ENCODE measurements at regions not wholly inside any gene's neighbourhood (a gene's known extent, or its start where the extent isn't known, plus 50 kb on each side); places are given as distances from the start of the nearest gene placed in this dataset.

DNA sequence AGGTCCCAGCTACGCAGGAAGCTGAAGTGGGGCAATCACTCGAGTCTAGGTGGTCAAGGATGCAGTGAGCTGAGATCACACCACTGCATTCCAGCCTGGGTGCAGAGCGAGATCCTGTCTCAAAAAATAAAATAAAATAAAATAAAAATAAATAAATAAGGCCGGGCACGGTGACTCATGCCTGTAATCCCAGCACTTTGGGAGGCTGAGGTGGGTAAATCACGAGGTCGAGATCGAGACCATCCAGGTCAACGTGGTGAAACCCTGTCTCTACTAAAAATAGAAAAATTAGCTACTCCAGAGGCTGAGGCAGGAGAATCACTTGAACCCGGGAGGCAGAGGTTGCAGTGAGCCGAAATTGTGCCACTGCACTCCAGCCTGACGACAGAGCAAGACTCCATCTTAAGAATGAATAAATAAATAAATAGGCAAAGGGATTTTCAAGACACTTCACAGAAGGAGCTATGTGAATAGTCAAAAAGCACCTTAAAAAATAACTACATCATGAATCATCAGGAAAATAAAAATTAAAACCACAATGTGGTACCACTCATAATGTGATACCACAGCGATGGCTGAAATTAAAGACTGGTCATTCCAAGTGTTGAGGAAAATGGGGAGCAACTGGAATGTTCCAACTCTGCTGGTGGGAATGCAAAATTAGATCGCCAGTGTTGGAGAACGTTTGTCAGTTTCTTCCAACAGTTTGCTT is 92.9 kb upstream of the TBX3 start:
- Mint-ChIP-seq H3K4me1 (ENCODE audit: low read depth, unreplicated experiment) (no peaks in the 10 kb centered on the region), H3K27me3 (ENCODE audit: unreplicated experiment) (no peaks in the 10 kb centered on the region), H3K36me3 (ENCODE audit: insufficient read depth, unreplicated experiment) (no peaks in the 10 kb centered on the region), H3K27ac (ENCODE audit: unreplicated experiment) (no peak overlapping the region), H3K9me3 (ENCODE audit: low read depth, unreplicated experiment) (peaks cover 17% of the 10 kb centered on the region), H3K4me3 (ENCODE audit: low read depth, unreplicated experiment) (no peak overlapping the region)
- intact Hi-C loops (cut with micrococcal nuclease; ENCODE audit: unreplicated experiment): no loop called here
- no peak for DNase-seq
- BruUV-seq (replicated peaks): no TSS peak
- TF ChIP-seq, protein P1, sequence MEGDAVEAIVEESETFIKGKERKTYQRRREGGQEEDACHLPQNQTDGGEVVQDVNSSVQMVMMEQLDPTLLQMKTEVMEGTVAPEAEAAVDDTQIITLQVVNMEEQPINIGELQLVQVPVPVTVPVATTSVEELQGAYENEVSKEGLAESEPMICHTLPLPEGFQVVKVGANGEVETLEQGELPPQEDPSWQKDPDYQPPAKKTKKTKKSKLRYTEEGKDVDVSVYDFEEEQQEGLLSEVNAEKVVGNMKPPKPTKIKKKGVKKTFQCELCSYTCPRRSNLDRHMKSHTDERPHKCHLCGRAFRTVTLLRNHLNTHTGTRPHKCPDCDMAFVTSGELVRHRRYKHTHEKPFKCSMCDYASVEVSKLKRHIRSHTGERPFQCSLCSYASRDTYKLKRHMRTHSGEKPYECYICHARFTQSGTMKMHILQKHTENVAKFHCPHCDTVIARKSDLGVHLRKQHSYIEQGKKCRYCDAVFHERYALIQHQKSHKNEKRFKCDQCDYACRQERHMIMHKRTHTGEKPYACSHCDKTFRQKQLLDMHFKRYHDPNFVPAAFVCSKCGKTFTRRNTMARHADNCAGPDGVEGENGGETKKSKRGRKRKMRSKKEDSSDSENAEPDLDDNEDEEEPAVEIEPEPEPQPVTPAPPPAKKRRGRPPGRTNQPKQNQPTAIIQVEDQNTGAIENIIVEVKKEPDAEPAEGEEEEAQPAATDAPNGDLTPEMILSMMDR (IDR thresholded peaks at IDR 0.05; ENCODE audit: unreplicated experiment): no peak
- CTCF ChIA-PET: no interaction called here

DNA sequence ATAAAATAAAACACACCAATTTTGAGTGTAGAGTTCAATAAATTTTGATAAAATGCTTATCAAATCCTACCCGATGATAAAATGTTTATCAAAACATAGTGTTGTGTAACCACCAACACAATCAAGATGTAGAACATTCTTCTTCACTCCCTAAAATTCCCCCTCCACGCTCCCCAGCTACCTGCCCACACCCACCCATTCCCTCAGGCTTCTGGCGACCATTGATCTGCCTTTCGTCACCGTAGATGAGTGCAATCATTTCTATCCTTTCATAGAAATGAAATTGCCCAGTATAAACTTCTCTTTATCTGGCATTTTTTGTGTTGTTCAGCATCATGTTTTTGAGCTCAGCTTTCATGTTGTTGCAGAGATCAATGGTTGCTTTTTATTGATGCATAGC is 90.7 kb upstream of the TBX3 start:
- intact Hi-C loops (cut with micrococcal nuclease; ENCODE audit: unreplicated experiment): no loop called here
- Mint-ChIP-seq H3K4me1 (ENCODE audit: low read depth, unreplicated experiment) (no peaks in the 10 kb centered on the region), H3K36me3 (ENCODE audit: insufficient read depth, unreplicated experiment) (no peaks in the 10 kb centered on the region), H3K4me3 (ENCODE audit: low read depth, unreplicated experiment) (no peak overlapping the region), H3K9me3 (ENCODE audit: low read depth, unreplicated experiment) (peaks cover 14% of the 10 kb centered on the region), H3K27ac (ENCODE audit: unreplicated experiment) (no peak overlapping the region), H3K27me3 (ENCODE audit: unreplicated experiment) (no peaks in the 10 kb centered on the region)
- DNase-seq: no peak
- BruUV-seq (replicated peaks): no TSS peak
- TF ChIP-seq, protein P1 (IDR thresholded peaks at IDR 0.05; ENCODE audit: unreplicated experiment): no peak
- CTCF ChIA-PET: no interaction called here

DNA sequence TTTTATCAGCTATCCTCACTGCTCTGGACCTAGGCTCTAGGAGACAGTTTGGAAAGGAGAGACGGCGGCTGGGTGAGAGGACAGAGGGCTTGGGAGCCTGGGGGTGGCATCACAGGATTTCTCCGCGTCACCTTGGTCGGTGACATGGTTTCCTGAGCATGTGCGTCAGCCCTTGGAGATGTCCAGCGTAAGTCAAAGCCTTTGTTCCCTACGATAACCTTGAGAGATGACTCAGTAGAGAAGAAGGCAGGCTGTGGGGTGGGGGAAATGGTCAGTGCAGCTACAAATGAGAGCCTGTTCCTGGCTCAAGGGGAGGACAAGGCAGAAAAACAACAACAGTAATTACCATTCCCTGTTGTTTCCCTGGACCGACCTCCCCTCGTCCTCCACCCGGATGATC is 90.2 kb upstream of the TBX3 start:
- Mint-ChIP-seq H3K9me3 (ENCODE audit: low read depth, unreplicated experiment) (peaks cover 13% of the 10 kb centered on the region), H3K36me3 (ENCODE audit: insufficient read depth, unreplicated experiment) (no peaks in the 10 kb centered on the region), H3K27me3 (ENCODE audit: unreplicated experiment) (no peaks in the 10 kb centered on the region), H3K27ac (ENCODE audit: unreplicated experiment) (no peak overlapping the region), H3K4me3 (ENCODE audit: low read depth, unreplicated experiment) (no peak overlapping the region), H3K4me1 (ENCODE audit: low read depth, unreplicated experiment) (no peaks in the 10 kb centered on the region)
- CTCF ChIA-PET: no interaction called here
- intact Hi-C loops (cut with micrococcal nuclease; ENCODE audit: unreplicated experiment): no loop called here
- TF ChIP-seq, protein P1 (IDR thresholded peaks at IDR 0.05; ENCODE audit: unreplicated experiment): no peak
- BruUV-seq (replicated peaks): no TSS peak
- DNase-seq: no peak

- Mint-ChIP-seq H3K27me3 (ENCODE audit: unreplicated experiment) (no peaks in the 10 kb centered on the region), H3K36me3 (ENCODE audit: insufficient read depth, unreplicated experiment) (no peaks in the 10 kb centered on the region), H3K27ac (ENCODE audit: unreplicated experiment) (no peak overlapping the region), H3K4me1 (ENCODE audit: low read depth, unreplicated experiment) (no peaks in the 10 kb centered on the region), H3K9me3 (ENCODE audit: low read depth, unreplicated experiment) (peaks cover 9% of the 10 kb centered on the region), H3K4me3 (ENCODE audit: low read depth, unreplicated experiment) (no peak overlapping the region)
- intact Hi-C loops (cut with micrococcal nuclease; ENCODE audit: unreplicated experiment): no loop called here
- no TSS peak for BruUV-seq (replicated peaks)
- no peak for DNase-seq
- TF ChIP-seq, protein P1 (IDR thresholded peaks at IDR 0.05; ENCODE audit: unreplicated experiment): no peak
- CTCF ChIA-PET: no interaction called here
These were observed 86.3 kb upstream of the TBX3 start for GRCh38 chr12:114770323-114770722.

Measured in Calu3 (cell line).